K562 (cell line): ENCODE measurements at regions not wholly inside any gene's neighbourhood (a gene's known extent, or its start where the extent isn't known, plus 50 kb on each side); places are given as distances from the start of the nearest gene placed in this dataset.

ENCODE experiments used
- ATF6 ChIP-seq: sonication (generic); formaldehyde crosslinking; IDR thresholded peaks from 2 replicates; pipeline ENCODE4 v1.4.0; 2020; ENCODE audit warnings: mild to moderate bottlenecking, missing genetic modification reagents
- FOXJ3 ChIP-seq: sonication (generic); formaldehyde crosslinking; IDR thresholded peaks from 2 replicates; pipeline ENCODE4 v1.4.0; 2020; ENCODE audit warnings: mild to moderate bottlenecking, missing genetic modification reagents
- GTF2A2 ChIP-seq: IDR thresholded peaks from 2 replicates; pipeline ENCODE4 v1.6.1; 2016; ENCODE audit warnings: mild to moderate bottlenecking, missing genetic modification characterization, missing compliant biosample characterization
- GTF2F1 ChIP-seq: IDR thresholded peaks from 2 replicates; pipeline ENCODE4 v1.6.1; 2011; ENCODE audit warnings: low read depth, low read length, improper control_type of control experiment
- HNRNPL ChIP-seq: fragments of 200-400 bp; formaldehyde crosslinking; IDR thresholded peaks from 2 replicates; pipeline ENCODE4 v1.6.1; 2017; ENCODE audit warnings: low read depth, mild to moderate bottlenecking, low read length
- ILK ChIP-seq: fragments of 450-650 bp; IDR thresholded peaks from 2 replicates; pipeline ENCODE4 v1.6.1; 2016; ENCODE audit warnings: missing genetic modification characterization, low read depth, mild to moderate bottlenecking, missing compliant biosample characterization, moderate library complexity, borderline replicate concordance
- PML ChIP-seq: IDR thresholded peaks from 2 replicates; pipeline ENCODE4 v1.6.1; 2012; ENCODE audit warnings: low read length, inconsistent platforms
- POLR2B ChIP-seq: fragments of 450-650 bp; IDR thresholded peaks from 2 replicates; pipeline ENCODE4 v1.6.1; 2018; ENCODE audit warnings: low read depth; ENCODE audit not compliant: partially characterized antibody
- POLR2G ChIP-seq: fragments of 200-400 bp; formaldehyde crosslinking; IDR thresholded peaks from 2 replicates; pipeline ENCODE4 v1.6.1; 2017; ENCODE audit warnings: low read depth, mild to moderate bottlenecking, antibody characterized with exemption, low read length, moderate library complexity
- SMARCA4 ChIP-seq: fragments of 450-650 bp; IDR thresholded peaks from 2 replicates; pipeline ENCODE4 v1.6.1; 2016
- SMC3 ChIP-seq: conservative IDR thresholded peaks from 2 replicates; pipeline ENCODE4 v1.6.1; 2011; ENCODE audit warnings: low read depth, low read length, improper control_type of control experiment; ENCODE audit not compliant: insufficient read depth
- TCF7 ChIP-seq: sonication (generic); IDR thresholded peaks from 2 replicates; pipeline ENCODE4 v1.6.1; 2016; ENCODE audit warnings: antibody characterized with exemption, borderline replicate concordance
- ZNF76 ChIP-seq: fragments of 250-450 bp; sonication (Bioruptor Pico); IDR thresholded peaks from 2 replicates; pipeline ENCODE4 v1.4.0; 2020; ENCODE audit warnings: mild to moderate bottlenecking, moderate library complexity, borderline replicate concordance

DNA sequence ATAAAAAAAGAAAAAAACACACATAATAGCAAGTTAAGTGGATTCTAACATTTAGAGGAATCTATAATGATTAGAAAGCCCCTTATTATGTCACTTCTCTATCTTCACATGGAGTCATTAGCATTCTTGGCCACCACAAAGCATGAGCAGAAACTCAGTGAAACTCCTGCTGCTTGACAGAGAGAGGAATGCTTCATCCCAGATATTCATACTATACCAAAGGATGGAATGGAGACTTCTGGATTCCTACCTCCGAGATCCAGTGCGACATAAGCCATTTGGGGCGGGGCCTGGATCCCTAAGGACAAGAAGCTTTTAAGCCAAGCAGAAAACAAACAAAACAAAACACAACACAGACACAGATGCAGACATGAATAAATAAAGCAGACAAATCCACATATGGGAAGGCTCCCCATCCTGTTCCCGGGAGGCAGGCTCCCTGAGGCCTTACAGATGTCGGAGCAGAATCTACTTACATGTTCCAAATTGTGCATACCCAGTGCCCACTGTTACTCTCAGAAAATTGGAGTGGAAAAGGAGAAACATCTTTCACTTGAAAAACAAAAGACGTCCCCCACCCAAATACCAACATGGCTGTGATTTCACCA, 727.3 kb downstream of the MAFB start:
- TF ChIP-seq HNRNPL = no peak
- no peak for TF ChIP-seq GTF2F1
- TF ChIP-seq PML = no peak
- TF ChIP-seq TCF7 = no peak
- TF ChIP-seq FOXJ3 (CRISPR knock-in tag) = no peak
- no peak for TF ChIP-seq ZNF76 (CRISPR knock-in tag)
- no peak for TF ChIP-seq SMARCA4
- TF ChIP-seq POLR2B = no peak
- TF ChIP-seq ATF6 (CRISPR knock-in tag) = no peak
- no peak for TF ChIP-seq SMC3
- no peak for TF ChIP-seq POLR2G
- TF ChIP-seq ILK (tag) = no peak
- TF ChIP-seq GTF2A2 (tag) = no peak
